ENCODE measurements at regions not wholly inside any gene's neighbourhood (a gene's known extent, or its start where the extent isn't known, plus 50 kb on each side); places are given as distances from the start of the nearest gene placed in this dataset.

- DNase-seq (ENCODE audit: insufficient read length, low spot score, missing footprints) = no peak
These were observed 141.0 kb downstream of the UFM1 start for GRCh38 chr13:38490657-38491056.

GRCh38 chr13:38494445-38494844 lies 144.8 kb downstream of the UFM1 start:
- peaks cover 2% of the 10 kb centered on the region for H3K9me3 ChIP-seq (ENCODE audit: low read depth, low read length)
- no peaks in the 10 kb centered on the region for H3K27me3 ChIP-seq (ENCODE audit: insufficient read depth, low read length)
- no peak for DNase-seq (ENCODE audit: insufficient read length, low spot score, missing footprints)
- H3K36me3 ChIP-seq (ENCODE audit: insufficient read depth, low read length) = no peaks in the 10 kb centered on the region
- no peaks in the 10 kb centered on the region for H3K79me2 ChIP-seq (ENCODE audit: insufficient read depth, low read length)
- no peak overlapping the region for H2AFZ ChIP-seq (ENCODE audit: low read length)
- H4K20me1 ChIP-seq (ENCODE audit: insufficient read depth, low read length) = no peaks in the 10 kb centered on the region
- no peaks in the 10 kb centered on the region for H3K4me1 ChIP-seq (ENCODE audit: insufficient read depth, low read length)
- no peak for TF ChIP-seq CTCF (IDR thresholded peaks at IDR 0.05; ENCODE audit: extremely low read depth, low read depth, low read length)
- no peak overlapping the region for H3K4me3 ChIP-seq (ENCODE audit: insufficient read depth, low read length)
- no peak overlapping the region for H3K27ac ChIP-seq (ENCODE audit: low read depth, low read length)
- H3K4me2 ChIP-seq (ENCODE audit: insufficient read depth, low read length) = no peak overlapping the region

More at GRCh38 chr13:38490657-38491056, 141.0 kb downstream of the UFM1 start:
- Histone ChIP-seq H3K4me2 (ENCODE audit: insufficient read depth, low read length) (no peak overlapping the region), H3K36me3 (ENCODE audit: insufficient read depth, low read length) (no peaks in the 10 kb centered on the region), H3K9me3 (ENCODE audit: low read depth, low read length) (no peaks in the 10 kb centered on the region), H3K27ac (ENCODE audit: low read depth, low read length) (no peak overlapping the region), H3K79me2 (ENCODE audit: insufficient read depth, low read length) (no peaks in the 10 kb centered on the region), H3K4me3 (ENCODE audit: insufficient read depth, low read length) (no peak overlapping the region), H4K20me1 (ENCODE audit: insufficient read depth, low read length) (no peaks in the 10 kb centered on the region), H3K4me1 (ENCODE audit: insufficient read depth, low read length) (no peaks in the 10 kb centered on the region), H3K27me3 (ENCODE audit: insufficient read depth, low read length) (no peaks in the 10 kb centered on the region), H2AFZ (ENCODE audit: low read length) (no peak overlapping the region)
- no peak for TF ChIP-seq CTCF (IDR thresholded peaks at IDR 0.05; ENCODE audit: extremely low read depth, low read depth, low read length)

GRCh38 chr13:38496917-38497316 lies 147.3 kb downstream of the UFM1 start:
- no peak for DNase-seq (ENCODE audit: insufficient read length, low spot score, missing footprints)
- Histone ChIP-seq H3K4me2 (ENCODE audit: insufficient read depth, low read length) (no peak overlapping the region), H3K9me3 (ENCODE audit: low read depth, low read length) (peaks cover 4% of the 10 kb centered on the region), H3K4me3 (ENCODE audit: insufficient read depth, low read length) (no peak overlapping the region), H3K27ac (ENCODE audit: low read depth, low read length) (no peak overlapping the region), H3K27me3 (ENCODE audit: insufficient read depth, low read length) (no peaks in the 10 kb centered on the region), H3K36me3 (ENCODE audit: insufficient read depth, low read length) (no peaks in the 10 kb centered on the region), H2AFZ (ENCODE audit: low read length) (no peak overlapping the region), H3K4me1 (ENCODE audit: insufficient read depth, low read length) (no peaks in the 10 kb centered on the region), H4K20me1 (ENCODE audit: insufficient read depth, low read length) (no peaks in the 10 kb centered on the region), H3K79me2 (ENCODE audit: insufficient read depth, low read length) (no peaks in the 10 kb centered on the region)
- TF ChIP-seq CTCF (IDR thresholded peaks at IDR 0.05; ENCODE audit: extremely low read depth, low read depth, low read length) = no peak

GRCh38 chr13:38498271-38498670 lies 148.6 kb downstream of the UFM1 start:
- Histone ChIP-seq H3K27me3 (ENCODE audit: insufficient read depth, low read length) (no peaks in the 10 kb centered on the region), H3K4me1 (ENCODE audit: insufficient read depth, low read length) (no peaks in the 10 kb centered on the region), H3K4me2 (ENCODE audit: insufficient read depth, low read length) (no peak overlapping the region), H3K79me2 (ENCODE audit: insufficient read depth, low read length) (no peaks in the 10 kb centered on the region), H4K20me1 (ENCODE audit: insufficient read depth, low read length) (no peaks in the 10 kb centered on the region), H3K4me3 (ENCODE audit: insufficient read depth, low read length) (no peak overlapping the region), H2AFZ (ENCODE audit: low read length) (no peak overlapping the region), H3K27ac (ENCODE audit: low read depth, low read length) (no peak overlapping the region), H3K9me3 (ENCODE audit: low read depth, low read length) (peaks cover 4% of the 10 kb centered on the region), H3K36me3 (ENCODE audit: insufficient read depth, low read length) (no peaks in the 10 kb centered on the region)
- no peak for TF ChIP-seq CTCF (IDR thresholded peaks at IDR 0.05; ENCODE audit: extremely low read depth, low read depth, low read length)
- DNase-seq (ENCODE audit: insufficient read length, low spot score, missing footprints) = no peak

All from osteoblast (primary cell).